Activated gamma-delta T cell treated with Interleukin-2 at 50 U/mL for 16 hours (primary cell): ENCODE measurements at regions not wholly inside any gene's neighbourhood (a gene's known extent, or its start where the extent isn't known, plus 50 kb on each side); places are given as distances from the start of the nearest gene placed in this dataset.

Source experiments
- DNase-seq: peaks from one replicate; pipeline ENCODE4 v3.0.0-alpha.2; 2020

DNA sequence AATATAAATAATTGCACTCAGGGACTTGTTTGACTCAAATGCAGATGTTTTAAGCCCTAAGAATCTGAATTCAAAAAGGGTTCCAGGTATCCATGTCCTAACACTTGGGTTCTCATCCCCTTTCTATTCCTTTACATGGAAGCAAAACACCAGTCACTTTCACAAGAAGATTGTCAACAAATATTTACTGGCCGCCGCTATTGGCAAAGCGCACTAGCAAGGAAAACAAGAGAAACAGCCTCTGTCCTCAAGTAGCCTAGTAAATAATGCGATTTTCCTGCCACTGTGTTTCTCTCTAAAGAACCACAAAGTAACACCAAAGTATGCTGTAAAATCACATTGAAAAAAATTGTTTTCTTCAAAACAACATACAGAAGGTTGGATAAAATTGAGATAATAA lies 66.7 kb upstream of the EZH2 start:
- DNase-seq = no peak

GRCh38 chr7:148944935-148945934 lies 61.1 kb upstream of the EZH2 start:
- DNase-seq = no peak

DNA sequence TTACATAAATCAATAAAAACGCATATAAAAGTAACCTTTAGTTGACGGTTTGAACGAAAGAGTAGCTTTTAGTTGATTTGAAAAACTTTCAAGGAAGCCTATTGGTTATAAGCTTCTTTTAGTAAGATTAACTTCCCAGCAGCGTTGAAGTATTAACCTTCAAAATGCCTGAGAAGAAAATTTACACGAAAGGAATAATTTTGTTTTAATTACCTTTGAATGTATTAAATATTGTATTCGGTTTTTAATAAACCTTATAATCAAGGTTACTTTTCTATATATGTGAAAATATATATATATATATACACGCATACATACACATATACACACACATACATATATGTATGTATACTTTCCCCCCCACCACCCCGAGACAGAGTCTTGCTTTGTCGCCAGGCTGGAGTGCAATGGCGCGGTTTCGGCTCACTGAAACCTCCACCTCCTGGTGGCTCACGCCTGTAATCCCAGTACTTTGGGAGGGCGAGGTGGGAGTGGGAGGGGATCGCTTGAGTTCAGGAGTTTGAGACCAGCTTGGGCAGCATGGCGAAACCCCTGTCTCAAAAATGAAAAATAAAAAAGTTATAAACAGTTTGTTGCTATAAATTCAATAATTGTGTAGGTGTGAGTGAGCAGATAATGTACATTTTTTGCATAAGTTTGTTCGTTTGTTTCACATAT lies 57.6 kb upstream of the EZH2 start:
- peak; percentile 45 for DNase-seq

- DNase-seq = peak; percentile 61
Measured at GRCh38 chr7:148940702-148941597, 56.9 kb upstream of the EZH2 start.

DNA sequence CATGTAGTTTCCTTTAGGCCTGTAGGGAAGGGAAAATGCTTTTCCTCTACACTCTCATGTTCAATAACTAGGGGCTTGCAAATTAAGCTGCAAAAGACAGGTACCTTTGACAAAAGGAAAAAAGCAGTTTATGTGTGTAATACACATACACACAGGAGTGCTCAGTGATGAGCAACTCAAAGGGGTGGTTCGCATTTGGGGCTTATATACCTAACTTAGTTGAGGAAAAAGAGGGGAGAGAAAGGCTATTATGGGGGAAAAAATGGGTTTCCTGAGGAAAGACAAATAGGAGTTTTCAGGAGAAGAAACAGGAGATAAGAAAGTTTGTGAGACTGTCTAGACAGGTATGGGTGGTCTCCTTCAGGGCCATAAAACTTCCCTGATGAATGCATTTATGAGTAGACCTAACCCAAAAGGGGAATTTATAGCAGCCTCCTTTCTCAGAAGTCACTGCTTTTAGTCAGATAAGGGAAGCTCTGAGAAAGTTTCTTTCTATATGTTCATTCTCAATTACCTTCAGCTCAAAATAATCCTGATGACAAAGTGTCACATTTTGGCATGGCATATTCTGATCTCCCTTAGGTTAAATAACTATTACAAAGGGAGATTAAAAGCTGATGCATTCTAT lies 55.2 kb upstream of the EZH2 start:
- DNase-seq = no peak

GRCh38 chr7:148935451-148935850 lies 51.4 kb upstream of the EZH2 start:
- DNase-seq = no peak
